ENCODE measurements at regions not wholly inside any gene's neighbourhood (a gene's known extent, or its start where the extent isn't known, plus 50 kb on each side); places are given as distances from the start of the nearest gene placed in this dataset.

GRCh38 chrX:88136328-88136727 is 610.7 kb upstream of the CPXCR1 start:
- no peak for TF ChIP-seq CTCF (conservative IDR thresholded peaks at IDR 0.05)
- no peak for TF ChIP-seq EZH2 (IDR thresholded peaks at IDR 0.05; ENCODE audit: low read depth)
